ENCODE measurements at regions not wholly inside any gene's neighbourhood (a gene's known extent, or its start where the extent isn't known, plus 50 kb on each side); places are given as distances from the start of the nearest gene placed in this dataset.

DNA sequence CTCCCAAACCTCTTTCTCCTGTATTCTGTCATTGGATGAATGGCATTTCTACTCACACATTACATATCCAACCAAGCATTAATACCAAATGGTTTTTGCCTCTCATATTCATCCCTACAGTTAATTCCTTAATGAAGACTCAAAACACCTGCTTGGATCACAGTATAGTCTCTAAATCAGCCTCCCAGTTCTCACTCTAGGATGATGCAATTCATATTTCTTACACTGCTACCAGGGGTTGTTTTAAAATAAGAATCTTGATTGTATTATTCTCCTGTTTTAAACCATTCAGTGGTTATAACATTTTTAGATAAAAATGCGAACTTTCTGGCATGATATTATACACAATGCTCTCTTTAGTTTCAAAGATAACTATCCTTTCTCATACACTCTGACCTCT lies 281.4 kb upstream of the ZEB2 start:
- Histone ChIP-seq H3K9me2 (ENCODE audit: insufficient read depth) (no peaks in the 10 kb centered on the region), H3K9me3 (ENCODE audit: control insufficient read depth in 1 of 2, insufficient read depth in 1 of 2, low read depth in 1 of 2, low read length in 2 of 2) (no peaks in the 10 kb centered on the region), H3K4me2 (ENCODE audit: low read length) (no peak overlapping the region), H3K4me1 (ENCODE audit: control insufficient read depth in 1 of 2, insufficient read depth in 2 of 2, low read length in 2 of 2) (peaks cover 0 to 8% of the 10 kb centered on the region in 2 experiments; a peak in 1 of 4 replicates), H4K20me1 (ENCODE audit: insufficient read depth) (no peaks in the 10 kb centered on the region), H2AFZ (ENCODE audit: low read depth, low read length, poor library complexity, severe bottlenecking) (no peak overlapping the region), H3K36me3 (ENCODE audit: control insufficient read depth in 1 of 2, insufficient read depth in 2 of 2, low read length in 2 of 2) (no peaks in the 10 kb centered on the region), H3K79me2 (ENCODE audit: insufficient read depth, low read length) (no peaks in the 10 kb centered on the region), H3K9ac (ENCODE audit: low read length) (no peak overlapping the region), H3K4me3 (replicated peaks in 1 of 2; ENCODE audit: low read depth in 1 of 2, low read length in 2 of 2) (no peak overlapping the region), H3K27me3 (ENCODE audit: insufficient read depth, low read length) (no peaks in the 10 kb centered on the region), H3K27ac (ENCODE audit: low read depth, low read length) (no peak overlapping the region)
- RAD21 ChIA-PET (ENCODE audit: low non-redundant PET in 1 of 2, low total read pairs in 2 of 2, uncharacterized antibody in 2 of 2, unreplicated experiment in 2 of 2): no interaction called here
- no TSS peak for BruUV-seq (replicated peaks)
- CTCF ChIA-PET: no interaction called here
- DNase-seq (ENCODE audit: low read depth, low spot score) (no peak), ATAC-seq (no peak)
- no peak for TF ChIP-seq CEBPB (IDR thresholded peaks at IDR 0.05; ENCODE audit: low read depth)
- TF ChIP-seq JUND (IDR thresholded peaks at IDR 0.05): no peak
- TF ChIP-seq ZBTB33 (IDR thresholded peaks at IDR 0.05; ENCODE audit: extremely low read depth, insufficient replicate concordance, low read length): no peak
- TF ChIP-seq YY1 (IDR thresholded peaks at IDR 0.05; ENCODE audit: extremely low read depth, insufficient replicate concordance, low read depth, low read length): no peak
- TF ChIP-seq ZFX (IDR thresholded peaks at IDR 0.05): no peak
- TF ChIP-seq POLR2A (IDR thresholded peaks at IDR 0.05; ENCODE audit: borderline replicate concordance, extremely low read depth, insufficient read depth, insufficient read length): no peak
- TF ChIP-seq FOSL1 (IDR thresholded peaks at IDR 0.05; ENCODE audit: low read depth): no peak
- no peak for TF ChIP-seq TCF7L2 (IDR thresholded peaks at IDR 0.05; ENCODE audit: borderline replicate concordance, extremely low read depth, insufficient read depth, insufficient read length)
- no peak for TF ChIP-seq EZH2phosphoT487 (IDR thresholded peaks at IDR 0.05; ENCODE audit: borderline replicate concordance)
- TF ChIP-seq ZNF274 (IDR thresholded peaks at IDR 0.05; ENCODE audit: low read depth, low read length): no peak
- TF ChIP-seq EZH2 (IDR thresholded peaks at IDR 0.05): no peak
- POLR2A ChIA-PET: no interaction called here
- intact Hi-C loops (cut with micrococcal nuclease): no loop called here
